ENCODE measurements at regions not wholly inside any gene's neighbourhood (a gene's known extent, or its start where the extent isn't known, plus 50 kb on each side); places are given as distances from the start of the nearest gene placed in this dataset.

DNA sequence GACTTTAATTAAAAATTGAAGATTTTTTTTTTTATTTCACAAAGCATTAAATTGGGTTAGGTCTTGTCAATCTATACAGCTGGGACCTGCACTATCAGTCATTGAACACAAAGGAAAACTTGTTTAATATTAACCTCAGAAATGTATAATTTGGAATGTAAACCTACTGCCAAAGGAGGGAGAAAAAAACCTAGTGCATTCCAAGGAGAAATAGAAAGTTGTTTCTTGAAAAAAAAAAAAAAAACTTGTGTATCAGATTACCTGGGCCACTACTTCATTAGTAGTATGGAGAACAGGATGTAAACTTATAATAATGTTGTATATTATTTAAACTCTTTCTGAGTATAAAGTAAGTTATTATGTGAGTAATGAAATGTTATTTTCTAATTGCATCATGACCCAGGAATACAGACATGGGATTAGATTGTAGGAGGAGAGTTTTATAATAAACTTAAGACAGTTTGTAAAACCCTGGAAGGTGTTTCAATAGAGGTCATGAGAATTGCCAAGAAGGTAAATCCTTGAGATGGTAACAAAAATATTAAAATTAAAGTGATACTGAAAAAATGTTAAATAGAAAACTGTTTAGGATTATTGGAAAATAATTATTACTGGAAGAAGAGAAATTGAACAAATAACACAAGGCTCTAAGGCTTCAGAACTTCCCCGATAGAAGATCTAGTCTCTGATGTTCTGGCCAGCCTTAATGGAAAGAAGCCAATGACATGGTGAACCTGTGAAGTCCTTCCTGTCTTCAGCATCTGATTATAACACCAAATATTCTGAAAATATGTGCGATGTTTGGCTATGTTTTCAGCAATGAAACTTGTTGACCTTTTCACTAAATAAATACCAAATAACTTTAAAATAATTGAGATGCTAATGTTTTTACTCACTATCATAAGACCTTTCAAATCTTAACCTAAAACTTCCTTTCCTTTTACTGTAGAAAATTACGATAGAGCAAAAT lies 412.8 kb upstream of the LYPLAL1 start:
- Histone ChIP-seq H3K9me3 (ENCODE audit: insufficient read depth, low read length) (no peaks in the 10 kb centered on the region), H3F3A (ENCODE audit: insufficient read depth) (no peaks in the 10 kb centered on the region), H4K20me1 (ENCODE audit: low read depth, low read length) (no peaks in the 10 kb centered on the region), H3K9me2 (replicated peaks; ENCODE audit: insufficient read depth, low read length) (no peaks in the 10 kb centered on the region), H3K27ac (ENCODE audit: low read depth, low read length) (no peak overlapping the region), H2AFZ (ENCODE audit: low read depth, low read length, severe bottlenecking) (no peak overlapping the region), H3K4me2 (ENCODE audit: low read depth, low read length, poor library complexity, severe bottlenecking) (no peak overlapping the region), H3K9ac (ENCODE audit: low read length) (no peak overlapping the region), H3K27me3 (ENCODE audit: low read length) (no peaks in the 10 kb centered on the region), H3K79me2 (ENCODE audit: insufficient read depth, low read length) (no peaks in the 10 kb centered on the region), H3K4me3 (ENCODE audit: insufficient read depth, low read length, poor library complexity, severe bottlenecking) (no peak overlapping the region), H3K36me3 (ENCODE audit: low read length) (no peaks in the 10 kb centered on the region)
- TF ChIP-seq, protein P1, sequence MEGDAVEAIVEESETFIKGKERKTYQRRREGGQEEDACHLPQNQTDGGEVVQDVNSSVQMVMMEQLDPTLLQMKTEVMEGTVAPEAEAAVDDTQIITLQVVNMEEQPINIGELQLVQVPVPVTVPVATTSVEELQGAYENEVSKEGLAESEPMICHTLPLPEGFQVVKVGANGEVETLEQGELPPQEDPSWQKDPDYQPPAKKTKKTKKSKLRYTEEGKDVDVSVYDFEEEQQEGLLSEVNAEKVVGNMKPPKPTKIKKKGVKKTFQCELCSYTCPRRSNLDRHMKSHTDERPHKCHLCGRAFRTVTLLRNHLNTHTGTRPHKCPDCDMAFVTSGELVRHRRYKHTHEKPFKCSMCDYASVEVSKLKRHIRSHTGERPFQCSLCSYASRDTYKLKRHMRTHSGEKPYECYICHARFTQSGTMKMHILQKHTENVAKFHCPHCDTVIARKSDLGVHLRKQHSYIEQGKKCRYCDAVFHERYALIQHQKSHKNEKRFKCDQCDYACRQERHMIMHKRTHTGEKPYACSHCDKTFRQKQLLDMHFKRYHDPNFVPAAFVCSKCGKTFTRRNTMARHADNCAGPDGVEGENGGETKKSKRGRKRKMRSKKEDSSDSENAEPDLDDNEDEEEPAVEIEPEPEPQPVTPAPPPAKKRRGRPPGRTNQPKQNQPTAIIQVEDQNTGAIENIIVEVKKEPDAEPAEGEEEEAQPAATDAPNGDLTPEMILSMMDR (IDR thresholded peaks at IDR 0.05; ENCODE audit: insufficient read depth, low read length, poor library complexity, severe bottlenecking) = no peak
- TF ChIP-seq EZH2phosphoT487 (conservative IDR thresholded peaks at IDR 0.05; ENCODE audit: low read length) = no peak

DNA sequence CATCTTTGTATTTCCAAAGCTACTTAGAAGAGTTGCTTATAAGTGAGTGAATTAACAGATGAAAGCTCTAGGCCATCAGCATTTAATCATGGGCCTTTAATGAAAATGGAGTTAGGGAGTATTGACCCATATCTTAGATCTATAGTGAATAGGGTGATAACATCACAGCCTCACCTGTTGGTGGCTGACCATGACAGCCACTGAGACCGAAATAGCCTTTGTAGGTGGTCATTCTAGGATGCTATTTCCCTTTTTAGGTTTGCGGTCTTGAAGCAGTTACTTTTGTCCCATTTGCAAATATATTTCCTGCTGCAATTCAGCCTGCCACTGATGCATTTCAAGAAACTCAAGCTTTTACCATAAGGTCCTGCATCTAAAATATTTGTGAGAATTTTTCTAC lies 410.1 kb upstream of the LYPLAL1 start:
- H2AFZ ChIP-seq (ENCODE audit: low read depth, low read length, severe bottlenecking) = no peak overlapping the region
- no peaks in the 10 kb centered on the region for H3K36me3 ChIP-seq (ENCODE audit: low read length)
- no peak overlapping the region for H3K9ac ChIP-seq (ENCODE audit: low read length)
- no peaks in the 10 kb centered on the region for H3K27me3 ChIP-seq (ENCODE audit: low read length)
- no peak overlapping the region for H3K4me2 ChIP-seq (ENCODE audit: low read depth, low read length, poor library complexity, severe bottlenecking)
- TF ChIP-seq, protein P1 (IDR thresholded peaks at IDR 0.05; ENCODE audit: insufficient read depth, low read length, poor library complexity, severe bottlenecking) = no peak
- no peak for TF ChIP-seq EZH2phosphoT487 (conservative IDR thresholded peaks at IDR 0.05; ENCODE audit: low read length)
- H3F3A ChIP-seq (ENCODE audit: insufficient read depth) = no peaks in the 10 kb centered on the region
- H4K20me1 ChIP-seq (ENCODE audit: low read depth, low read length) = no peaks in the 10 kb centered on the region
- H3K9me2 ChIP-seq (replicated peaks; ENCODE audit: insufficient read depth, low read length) = no peaks in the 10 kb centered on the region
- no peak overlapping the region for H3K27ac ChIP-seq (ENCODE audit: low read depth, low read length)
- no peaks in the 10 kb centered on the region for H3K79me2 ChIP-seq (ENCODE audit: insufficient read depth, low read length)
- no peaks in the 10 kb centered on the region for H3K9me3 ChIP-seq (ENCODE audit: insufficient read depth, low read length)
- no peak overlapping the region for H3K4me3 ChIP-seq (ENCODE audit: insufficient read depth, low read length, poor library complexity, severe bottlenecking)

DNA sequence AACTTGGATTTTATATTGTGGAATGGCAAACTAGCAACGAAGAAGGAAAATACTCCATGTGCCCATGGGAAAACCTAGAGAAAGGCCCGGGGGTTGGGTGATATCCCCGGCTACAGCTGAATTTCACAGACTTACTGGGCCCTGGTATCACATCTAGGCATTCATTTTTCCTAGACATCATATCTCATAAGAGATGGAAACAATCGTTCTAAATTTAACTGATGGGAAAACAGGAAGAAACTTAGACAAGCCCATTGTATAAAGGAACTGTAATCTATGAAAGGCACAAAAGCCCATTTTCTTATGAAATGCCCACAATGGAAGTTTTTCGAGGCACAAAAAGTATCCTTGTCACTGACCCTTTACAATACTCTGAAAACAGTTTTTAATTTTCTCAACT lies 407.9 kb upstream of the LYPLAL1 start:
- Histone ChIP-seq H2AFZ (ENCODE audit: low read depth, low read length, severe bottlenecking) (no peak overlapping the region), H3K4me2 (ENCODE audit: low read depth, low read length, poor library complexity, severe bottlenecking) (no peak overlapping the region), H4K20me1 (ENCODE audit: low read depth, low read length) (no peaks in the 10 kb centered on the region), H3F3A (ENCODE audit: insufficient read depth) (no peaks in the 10 kb centered on the region), H3K4me3 (ENCODE audit: insufficient read depth, low read length, poor library complexity, severe bottlenecking) (no peak overlapping the region), H3K79me2 (ENCODE audit: insufficient read depth, low read length) (no peaks in the 10 kb centered on the region), H3K27me3 (ENCODE audit: low read length) (no peaks in the 10 kb centered on the region), H3K36me3 (ENCODE audit: low read length) (no peaks in the 10 kb centered on the region), H3K9me3 (ENCODE audit: insufficient read depth, low read length) (no peaks in the 10 kb centered on the region), H3K9me2 (replicated peaks; ENCODE audit: insufficient read depth, low read length) (no peaks in the 10 kb centered on the region), H3K9ac (ENCODE audit: low read length) (no peak overlapping the region), H3K27ac (ENCODE audit: low read depth, low read length) (no peak overlapping the region)
- no peak for TF ChIP-seq EZH2phosphoT487 (conservative IDR thresholded peaks at IDR 0.05; ENCODE audit: low read length)
- TF ChIP-seq, protein P1 (IDR thresholded peaks at IDR 0.05; ENCODE audit: insufficient read depth, low read length, poor library complexity, severe bottlenecking) = no peak
